Caki2 (cell line): ENCODE measurements at regions not wholly inside any gene's neighbourhood (a gene's known extent, or its start where the extent isn't known, plus 50 kb on each side); places are given as distances from the start of the nearest gene placed in this dataset.
"Not testable (repeated sequence)": the region's sequence is repeated elsewhere in the genome, so short reads cannot be mapped to it uniquely, and the experiment has no call there.

Source experiments
- DNase-seq: peaks from one replicate; pipeline ENCODE4 v3.0.0-alpha.2; 2015; ENCODE audit warnings: low read depth
- in situ Hi-C: cut with HindIII; loops from 2 replicates; pipeline ENCODE4 v1.10.0; 2016; ENCODE audit warnings: low sequenced_read_pairs, low pct_unique_long_range_greater_than_20kb, mixed read lengths

DNA sequence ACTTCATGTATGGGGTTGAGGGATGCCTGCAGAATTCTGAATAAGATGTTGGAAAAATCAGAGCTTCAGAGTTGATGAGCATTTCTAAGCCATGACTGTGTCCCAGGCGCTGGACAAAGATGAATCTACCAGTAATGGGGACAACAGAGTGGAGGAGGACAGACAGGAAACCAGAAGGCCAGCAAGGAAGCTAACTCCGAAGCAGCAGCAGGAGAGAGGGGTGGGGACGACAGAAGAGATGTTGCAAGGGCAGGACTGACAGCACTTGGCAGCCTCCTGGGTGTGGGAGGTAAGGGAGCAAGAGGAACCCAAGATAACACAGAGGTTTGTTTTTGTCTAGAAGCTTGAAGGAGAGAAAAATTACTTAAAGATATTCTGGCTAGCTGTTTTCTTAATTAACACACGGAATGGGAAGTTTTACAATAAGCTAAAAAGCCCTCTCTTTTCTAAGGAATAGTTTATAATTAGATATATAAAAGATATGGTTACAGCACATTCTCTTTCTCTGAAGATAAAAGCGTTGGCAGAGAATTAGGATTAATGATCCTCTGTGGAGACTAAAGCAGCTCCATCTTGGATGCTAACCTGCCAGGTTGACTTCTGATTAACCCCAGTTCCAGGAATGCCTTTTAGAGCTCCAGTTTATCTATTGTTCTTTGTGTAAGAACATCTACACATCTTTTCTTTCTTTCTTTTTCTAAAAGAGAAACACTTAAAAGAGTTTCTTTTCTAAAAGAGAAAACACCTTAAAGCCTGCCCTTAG is 92.7 kb downstream of the TENT5C start:
- in situ Hi-C loops = no loop called here
- DNase-seq = no peak

DNA sequence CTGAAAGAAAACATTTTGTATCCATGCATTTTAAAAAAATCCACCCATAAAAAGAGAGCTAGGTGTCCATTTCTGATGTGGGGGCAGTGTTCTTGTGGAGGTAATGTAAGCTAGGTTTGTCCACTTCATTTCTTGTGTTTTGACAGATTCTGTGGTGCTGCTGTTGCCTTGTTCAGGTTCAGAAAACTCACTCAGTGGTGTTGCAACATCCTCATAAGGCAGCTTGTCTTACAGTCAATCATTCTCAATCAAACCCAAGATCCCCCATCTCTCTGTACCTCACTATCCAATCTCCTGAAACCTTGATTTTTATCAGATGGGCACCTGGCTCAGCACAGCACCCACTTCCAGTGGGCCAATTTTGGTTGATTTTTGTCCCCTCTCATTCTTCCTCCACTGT is 94.1 kb downstream of the TENT5C start:
- no peak for DNase-seq
- in situ Hi-C loops = no loop called here

DNA sequence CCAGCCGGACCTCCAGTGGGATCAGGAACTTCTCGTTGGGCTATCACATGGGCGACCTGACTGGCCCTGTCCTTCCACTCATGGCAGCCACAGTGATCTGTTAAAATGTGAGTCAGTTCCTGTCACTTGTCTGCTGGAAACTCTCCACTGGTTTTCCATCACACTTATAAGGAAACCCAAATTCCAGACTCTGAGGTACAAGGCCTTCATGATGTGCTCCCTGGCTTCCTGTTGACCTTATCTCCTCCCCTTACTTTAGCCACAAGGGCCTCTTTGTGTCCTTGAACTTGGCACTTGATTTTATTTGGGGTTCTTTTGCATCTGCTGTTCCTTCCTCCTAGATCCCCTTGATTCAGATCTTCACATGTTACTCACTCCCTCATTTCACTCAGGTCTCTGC is 96.8 kb downstream of the TENT5C start:
- no peak for DNase-seq
- in situ Hi-C loops = no loop called here

DNA sequence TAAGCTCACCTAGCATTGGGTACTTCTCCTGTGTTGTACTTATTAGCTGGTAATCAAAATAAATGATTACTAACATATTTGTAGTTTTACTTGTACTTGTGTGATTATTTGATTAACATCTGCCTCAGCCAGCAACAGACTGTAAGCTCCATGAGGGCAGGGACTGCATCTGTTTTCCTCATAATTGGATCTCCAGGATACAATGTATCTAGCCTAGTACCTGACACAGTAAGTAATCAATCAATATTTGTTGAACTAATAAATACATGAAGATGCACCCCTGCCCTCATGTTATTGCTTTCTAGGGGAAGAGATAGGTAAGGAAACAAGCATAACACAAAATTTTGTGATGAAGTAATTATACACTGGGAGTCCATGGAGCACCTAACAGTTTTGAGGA is 101.5 kb downstream of the TENT5C start:
- no peak for DNase-seq
- in situ Hi-C loops = no loop called here

DNA sequence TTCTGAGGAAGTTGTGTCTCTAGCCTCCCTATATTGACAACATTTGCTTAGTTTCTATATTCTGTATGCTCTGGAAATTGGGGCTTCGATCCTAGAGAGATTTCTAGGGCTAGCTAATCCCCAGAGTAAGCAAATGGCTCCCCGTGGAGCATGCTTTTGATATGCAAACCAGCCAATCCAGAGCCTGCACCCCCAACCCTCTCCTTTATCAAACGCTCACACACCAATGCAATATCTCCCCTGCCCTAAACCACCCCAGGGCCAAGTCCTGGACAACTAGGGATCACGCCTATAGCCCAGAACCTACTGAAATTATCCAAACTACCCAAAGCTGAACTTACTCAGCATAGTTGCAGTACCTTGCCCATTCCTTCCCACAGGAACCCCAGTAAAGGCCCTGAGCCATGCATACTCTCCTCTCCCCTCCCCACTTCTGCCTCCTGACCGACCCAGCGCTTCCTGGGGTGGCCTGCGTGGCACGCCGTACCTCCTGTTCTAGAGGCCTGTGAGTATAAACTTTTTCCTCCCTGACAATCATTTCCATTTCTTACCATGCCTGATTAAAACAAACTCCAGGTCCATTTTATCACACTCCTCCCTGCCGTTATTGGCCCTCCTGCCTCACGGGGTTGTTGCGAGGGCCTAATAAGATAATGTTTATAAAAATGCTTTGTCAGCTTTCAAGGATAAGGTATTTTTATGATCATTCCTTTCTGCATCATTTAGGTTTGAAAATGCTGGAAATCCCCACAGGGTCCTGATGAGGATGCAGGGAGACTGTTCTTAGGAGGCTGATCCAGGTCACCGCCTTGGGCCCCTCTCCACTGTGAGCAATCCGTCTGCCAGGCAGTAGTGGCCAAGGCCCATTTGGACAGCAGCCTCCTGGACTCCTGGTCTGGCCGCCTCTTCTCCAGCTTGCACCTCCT is 102.7 kb downstream of the TENT5C start:
- DNase-seq = no peak
- in situ Hi-C loops = no loop called here

DNA sequence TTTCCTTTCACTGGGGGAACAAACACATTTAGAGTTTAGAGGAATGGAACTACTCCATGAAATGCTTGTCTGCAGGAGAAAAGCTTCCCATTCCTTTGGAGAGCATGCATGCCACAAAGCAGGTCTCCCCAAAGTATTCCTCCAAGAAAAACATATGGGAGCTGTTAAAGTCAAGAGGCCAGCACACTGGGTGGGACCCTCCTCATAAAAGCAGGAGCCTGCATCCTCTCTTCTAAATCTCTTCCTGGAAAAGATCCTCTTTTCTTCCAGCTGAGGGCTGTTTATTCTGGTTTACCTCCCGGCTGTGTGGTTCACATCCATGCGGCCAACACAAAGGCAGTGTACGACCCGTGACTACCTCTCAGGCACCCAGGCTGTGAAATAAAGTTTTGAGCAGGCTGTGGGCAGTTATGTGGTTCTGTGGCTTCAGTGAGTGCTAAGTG is 103.4 kb downstream of the TENT5C start:
- DNase-seq = no peak
- in situ Hi-C loops = no loop called here

DNA sequence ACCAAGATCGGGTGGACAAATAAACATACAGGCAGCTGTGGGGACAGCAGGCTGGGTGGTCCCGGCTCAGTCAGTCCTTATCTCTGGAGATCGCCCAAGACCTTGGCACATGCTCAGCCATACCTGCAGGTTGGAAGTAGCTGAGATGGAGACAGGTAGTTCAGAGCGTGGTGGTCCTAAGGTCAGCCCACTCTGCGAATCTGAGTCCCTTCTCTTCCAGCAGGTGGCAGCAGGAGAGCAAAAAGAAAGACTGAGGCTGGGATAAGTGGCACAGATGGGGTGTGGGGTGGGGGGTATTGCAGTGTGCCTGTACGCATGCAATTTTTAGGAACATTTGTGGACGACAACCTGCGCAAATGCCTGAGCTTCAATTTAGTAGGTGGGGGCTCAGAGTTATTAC is 104.9 kb downstream of the TENT5C start:
- DNase-seq = no peak

DNA sequence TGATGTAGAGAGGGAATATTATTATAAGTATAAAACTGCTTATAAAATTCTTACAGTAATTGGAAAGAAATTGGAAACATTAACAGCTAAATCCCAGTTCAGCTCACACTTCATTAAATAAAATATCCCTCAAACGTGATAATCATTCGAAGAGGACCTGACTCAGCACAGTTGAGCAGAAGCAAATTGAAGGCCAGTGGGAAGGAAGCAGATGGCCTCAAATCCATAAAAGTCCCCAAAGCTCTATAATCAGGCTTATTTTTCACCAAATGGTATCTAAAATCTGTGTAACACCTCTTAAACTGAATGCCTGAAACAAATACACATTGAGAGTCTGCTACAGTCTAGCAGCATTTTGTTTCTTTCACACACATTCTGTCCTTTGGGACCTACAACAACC is 106.8 kb downstream of the TENT5C start:
- in situ Hi-C loops = no loop called here
- DNase-seq = no peak

More for the DNA sequence above, 104.9 kb downstream of the TENT5C start:
- in situ Hi-C loops = no loop called here

DNA sequence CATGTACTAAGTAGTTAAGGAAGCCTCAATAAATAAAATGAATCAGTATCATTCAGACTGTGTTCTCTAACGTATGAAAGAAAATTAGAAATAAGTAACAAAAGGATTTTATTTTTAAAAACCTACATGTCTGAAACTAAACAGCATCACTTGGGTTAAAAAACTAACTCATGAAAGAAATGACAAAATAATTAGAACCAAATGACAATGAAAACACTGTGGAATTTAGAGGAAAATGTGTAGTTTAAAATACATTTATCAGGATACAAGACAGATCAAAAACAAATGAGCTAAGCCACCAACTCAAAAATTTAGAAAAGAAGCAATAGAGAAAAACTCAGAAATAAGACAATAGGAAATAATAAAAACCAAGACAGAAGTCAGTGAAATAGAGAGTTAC is 108.7 kb downstream of the TENT5C start:
- in situ Hi-C loops = no loop called here
- DNase-seq = no peak

DNA sequence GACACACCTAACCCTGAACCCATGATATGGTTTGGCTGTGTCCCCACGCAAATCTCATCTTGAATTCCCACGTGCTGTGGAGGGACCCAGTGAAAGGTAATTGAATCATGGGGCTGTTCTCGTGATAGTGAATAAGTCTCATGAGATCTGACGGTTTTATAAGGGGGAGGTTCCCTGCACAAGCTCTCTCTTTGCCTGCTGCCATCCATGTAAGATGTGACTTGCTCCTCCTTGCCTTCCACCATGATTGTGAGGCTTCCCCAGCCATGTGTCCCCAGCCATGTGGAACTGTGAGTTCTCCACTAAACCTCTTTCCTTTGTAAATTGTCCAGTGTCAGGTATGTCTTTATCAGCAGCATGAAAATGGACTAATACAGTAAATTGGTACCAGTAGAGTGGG is 110.2 kb downstream of the TENT5C start:
- DNase-seq, in situ Hi-C loops: not testable (repeated sequence)

DNA sequence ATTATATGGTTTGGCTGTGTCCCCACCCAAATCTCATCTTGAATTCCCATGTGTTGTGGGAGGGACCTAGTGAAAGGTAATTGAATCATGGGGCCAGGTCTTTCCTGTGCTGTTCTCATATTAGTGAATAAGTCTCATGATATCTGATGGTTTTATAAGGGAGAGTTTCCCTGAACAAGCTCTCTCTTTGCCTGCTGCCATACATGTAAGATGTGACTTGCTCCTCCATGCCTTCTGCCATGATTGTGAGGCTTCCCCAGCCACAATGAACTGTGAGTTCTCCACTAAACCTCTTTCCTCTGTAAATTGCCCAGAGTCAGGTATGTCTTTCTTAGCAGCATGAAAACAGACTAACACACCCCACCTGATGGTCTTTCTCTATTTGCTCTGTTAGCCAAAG is 112.1 kb downstream of the TENT5C start:
- DNase-seq, in situ Hi-C loops: not testable (repeated sequence)

DNA sequence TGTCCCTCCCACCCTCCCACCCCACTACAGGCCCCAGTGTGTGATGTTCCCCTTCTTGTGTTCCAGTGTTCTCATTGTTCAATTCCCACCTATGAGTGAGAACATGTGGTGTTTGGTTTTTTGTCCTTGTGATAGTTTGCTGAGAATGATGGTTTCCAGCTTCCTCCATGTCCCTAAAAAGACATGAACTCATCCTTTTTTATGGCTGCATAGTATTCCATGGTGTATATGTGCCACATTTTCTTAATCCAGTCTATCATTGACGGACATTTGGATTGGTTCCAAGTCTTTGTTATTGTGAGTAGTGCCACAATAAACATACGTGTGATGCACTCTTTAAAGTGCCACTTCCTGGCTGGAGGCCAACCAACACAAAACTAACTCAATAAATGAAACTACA is 112.7 kb downstream of the TENT5C start:
- in situ Hi-C loops, DNase-seq: not testable (repeated sequence)

DNA sequence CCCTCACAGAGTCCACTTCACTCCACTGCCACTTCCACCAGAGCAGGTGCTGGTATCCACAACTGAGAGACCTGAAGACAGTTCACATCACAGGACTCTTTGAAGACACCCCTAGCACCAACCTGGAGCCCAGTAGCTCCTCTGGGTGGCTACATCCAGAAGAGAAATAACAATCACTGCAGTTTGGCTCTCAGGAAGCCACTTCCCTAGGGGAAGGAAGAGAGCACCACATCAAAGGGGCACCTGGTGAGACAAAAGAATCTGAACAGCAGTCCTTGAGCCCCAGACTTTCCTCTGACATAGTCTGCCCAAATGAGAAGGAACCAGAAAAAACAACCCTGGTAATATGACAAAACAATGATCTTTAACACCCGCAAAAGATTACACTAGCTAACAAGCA is 113.2 kb downstream of the TENT5C start:
- in situ Hi-C loops = no loop called here
- no peak for DNase-seq

DNA sequence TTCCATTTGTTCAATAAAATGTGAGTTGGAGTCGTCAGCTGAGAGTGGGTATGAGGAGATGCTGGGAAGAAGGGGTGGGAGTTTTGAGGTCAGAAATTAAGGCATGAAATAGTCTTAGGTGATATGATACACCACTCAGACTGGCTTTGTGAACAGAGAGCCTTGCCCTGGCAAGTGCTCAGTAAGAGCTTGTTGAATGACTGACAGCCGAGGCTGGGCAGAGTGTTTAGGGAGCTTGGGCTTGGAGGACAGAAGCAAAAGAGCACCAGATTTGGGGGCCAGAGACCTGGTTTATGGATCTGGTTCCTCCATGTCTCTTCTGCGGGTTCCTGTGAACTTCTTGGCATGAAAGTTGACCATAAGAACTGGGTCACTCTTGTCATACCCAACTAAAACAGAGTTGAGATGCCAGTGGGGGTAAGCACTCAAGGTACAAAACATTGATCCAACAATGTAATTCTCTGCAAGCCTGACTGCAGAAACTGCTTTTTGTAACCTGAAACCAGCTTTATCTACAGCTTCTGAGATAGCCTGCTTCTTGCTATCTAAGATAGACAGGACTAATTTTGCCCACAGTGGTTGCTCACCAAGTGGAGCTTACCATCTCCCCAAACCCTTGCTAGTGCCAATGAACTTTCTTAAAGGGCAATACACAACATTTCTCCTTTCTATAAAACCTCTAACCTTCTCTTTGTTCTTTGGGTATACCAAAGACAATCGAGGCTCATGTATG is 126.4 kb downstream of the TENT5C start:
- no peak for DNase-seq
- in situ Hi-C loops = no loop called here

DNA sequence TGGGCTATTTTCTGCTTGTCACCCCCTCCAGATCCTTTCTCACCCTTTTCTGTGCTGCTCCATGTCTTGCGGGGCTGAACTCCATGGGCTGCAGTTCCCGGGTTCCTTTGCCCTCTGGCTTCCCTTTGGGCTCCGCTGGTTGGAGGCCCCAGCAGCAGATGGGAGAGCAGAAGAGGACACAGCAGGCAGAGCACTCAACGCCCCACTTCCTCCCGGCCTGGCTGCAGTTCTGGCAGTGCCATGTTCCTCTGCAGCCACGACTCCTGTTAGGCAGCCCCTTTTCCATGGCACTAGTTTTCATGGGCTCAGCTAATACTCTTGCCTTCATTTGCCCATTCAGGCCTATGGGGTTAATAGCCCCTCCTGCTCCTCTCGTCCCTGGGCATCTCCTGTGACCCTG is 127.1 kb downstream of the TENT5C start:
- in situ Hi-C loops = no loop called here
- DNase-seq = no peak

DNA sequence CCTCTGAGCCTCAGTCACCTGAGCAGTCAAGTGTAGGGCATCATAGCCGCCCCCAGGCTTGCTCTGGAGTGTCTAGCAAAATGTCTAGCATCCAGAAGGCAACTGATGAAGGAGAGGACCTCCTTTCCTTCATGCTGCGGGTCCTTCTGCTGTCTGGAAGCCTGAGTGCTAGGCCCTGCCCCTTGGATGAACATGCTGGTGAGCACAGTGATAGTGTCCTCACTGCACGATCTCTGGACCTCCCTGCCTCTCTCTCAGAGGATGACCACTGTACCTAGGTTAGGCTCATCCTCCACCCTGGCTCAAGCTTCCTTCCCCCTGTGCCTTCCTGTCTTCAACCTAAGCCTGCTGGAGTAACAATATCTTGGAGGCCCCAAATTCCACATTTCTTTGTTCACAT is 128.6 kb downstream of the TENT5C start:
- in situ Hi-C loops = no loop called here

DNA sequence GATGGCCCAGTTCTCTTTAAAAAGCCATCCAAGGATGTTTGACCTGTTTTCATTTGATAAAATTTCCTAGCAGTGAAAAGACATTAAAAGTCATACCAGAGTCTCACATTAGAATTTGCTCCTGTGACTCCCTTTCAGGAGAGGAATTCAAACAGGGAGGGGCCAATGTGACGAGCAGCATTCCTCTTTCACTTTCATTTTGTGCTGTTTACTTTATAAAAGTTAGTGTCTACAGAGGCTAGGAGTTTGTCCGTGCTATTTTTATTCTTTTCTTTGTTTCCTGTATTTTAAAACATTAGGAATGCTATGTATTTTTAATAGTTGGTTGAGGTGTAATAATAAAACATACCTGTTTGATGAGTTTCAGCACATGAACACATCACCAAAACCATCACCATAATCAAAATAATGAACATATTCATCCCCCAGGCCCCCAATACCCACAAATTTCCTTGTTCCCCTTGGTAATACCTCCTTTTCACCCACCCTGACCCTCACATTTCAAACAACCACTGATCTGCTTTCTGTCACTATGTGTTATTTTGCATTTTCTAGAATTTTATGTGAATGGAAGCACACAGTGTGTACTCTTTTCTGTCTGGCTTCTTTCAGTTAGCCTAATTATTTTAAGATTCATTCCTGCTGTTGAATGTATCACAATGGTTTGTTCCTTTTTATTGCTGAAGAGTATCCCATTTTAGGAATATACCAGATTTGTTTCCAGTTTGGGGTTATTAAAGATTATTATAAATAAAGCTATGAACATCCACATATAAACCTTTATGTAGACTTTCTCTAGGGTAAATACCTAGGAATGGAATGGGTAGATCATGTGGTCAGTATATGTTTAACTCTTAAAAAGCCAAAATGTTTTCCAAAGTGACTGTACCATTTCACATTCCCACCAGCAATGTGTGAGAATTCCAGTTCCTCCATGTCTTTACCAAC is 129.5 kb downstream of the TENT5C start:
- DNase-seq = peak; percentile 18
- in situ Hi-C loops = no loop called here

More for the DNA sequence above, 128.6 kb downstream of the TENT5C start:
- no peak for DNase-seq

DNA sequence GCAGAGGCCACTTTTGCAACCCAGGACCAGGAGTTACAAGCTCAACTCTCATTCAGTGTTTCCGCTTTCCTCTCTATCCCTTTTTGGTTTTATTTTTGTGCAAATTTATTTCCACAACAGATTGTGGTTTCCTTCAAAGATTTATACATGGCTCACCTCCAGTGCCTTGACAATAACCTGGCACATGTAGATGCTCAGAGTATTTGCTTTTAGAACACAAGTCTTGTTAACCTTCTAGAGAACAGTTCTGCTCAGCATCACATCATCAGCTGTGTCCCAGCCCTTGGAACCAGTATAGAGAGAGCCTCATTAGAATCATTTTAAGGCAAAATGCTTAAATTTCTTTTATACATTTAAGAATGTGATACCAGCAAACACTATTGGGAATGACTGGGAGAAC is 133.7 kb downstream of the TENT5C start:
- no peak for DNase-seq
- in situ Hi-C loops = no loop called here
